ENCODE measurements at regions not wholly inside any gene's neighbourhood (a gene's known extent, or its start where the extent isn't known, plus 50 kb on each side); places are given as distances from the start of the nearest gene placed in this dataset.

GRCh38 chr12:90519285-90519684 lies 435.7 kb downstream of the CCER1 start:
- TF ChIP-seq CTCF (conservative IDR thresholded peaks at IDR 0.05; ENCODE audit: low read depth, low read length) = no peak
- no peak overlapping the region for H3K4me3 ChIP-seq (ENCODE audit: low read depth, low read length)
- DNase-seq (ENCODE audit: low read depth) = no peak

- DNase-seq (ENCODE audit: low read depth) = no peak
- H3K4me3 ChIP-seq (ENCODE audit: low read depth, low read length) = no peak overlapping the region
- no peak for TF ChIP-seq CTCF (conservative IDR thresholded peaks at IDR 0.05; ENCODE audit: low read depth, low read length)
These were observed 439.5 kb downstream of the CCER1 start for GRCh38 chr12:90515199-90516175.

GRCh38 chr12:90514325-90514724 lies 440.7 kb downstream of the CCER1 start:
- H3K4me3 ChIP-seq (ENCODE audit: low read depth, low read length) = no peak overlapping the region
- DNase-seq (ENCODE audit: low read depth) = no peak
- no peak for TF ChIP-seq CTCF (conservative IDR thresholded peaks at IDR 0.05; ENCODE audit: low read depth, low read length)

- H3K4me3 ChIP-seq (ENCODE audit: low read depth, low read length) = no peak overlapping the region
- no peak for DNase-seq (ENCODE audit: low read depth)
- no peak for TF ChIP-seq CTCF (conservative IDR thresholded peaks at IDR 0.05; ENCODE audit: low read depth, low read length)
These were observed 442.5 kb downstream of the CCER1 start for GRCh38 chr12:90512518-90512917.

GRCh38 chr12:90510948-90511347 lies 444.0 kb downstream of the CCER1 start:
- no peak overlapping the region for H3K4me3 ChIP-seq (ENCODE audit: low read depth, low read length)
- peak; percentile 50 for DNase-seq (ENCODE audit: low read depth)
- TF ChIP-seq CTCF (conservative IDR thresholded peaks at IDR 0.05; ENCODE audit: low read depth, low read length) = no peak

- TF ChIP-seq CTCF (conservative IDR thresholded peaks at IDR 0.05; ENCODE audit: low read depth, low read length) = no peak
- H3K4me3 ChIP-seq (ENCODE audit: low read depth, low read length) = no peak overlapping the region
- DNase-seq (ENCODE audit: low read depth) = no peak
These were observed 450.2 kb downstream of the CCER1 start for GRCh38 chr12:90504806-90505205.

GRCh38 chr12:90502070-90502469 lies 452.9 kb downstream of the CCER1 start:
- no peak overlapping the region for H3K4me3 ChIP-seq (ENCODE audit: low read depth, low read length)
- TF ChIP-seq CTCF (conservative IDR thresholded peaks at IDR 0.05; ENCODE audit: low read depth, low read length) = no peak
- no peak for DNase-seq (ENCODE audit: low read depth)

Data from epithelial cell of proximal tubule (primary cell).